ENCODE measurements at regions not wholly inside any gene's neighbourhood (a gene's known extent, or its start where the extent isn't known, plus 50 kb on each side); places are given as distances from the start of the nearest gene placed in this dataset.

- no peaks in the 10 kb centered on the region for H3K9me3 ChIP-seq (ENCODE audit: control insufficient read depth, insufficient read depth, low read length)
- in situ Hi-C loops (cut with MboI; ENCODE audit: low sequenced_read_pairs), result no loop called here
- H3K27me3 ChIP-seq (ENCODE audit: control insufficient read depth, insufficient read depth, low read length), result no peaks in the 10 kb centered on the region
- no peak overlapping the region for H3K4me2 ChIP-seq (ENCODE audit: low read depth, low read length)
- no peak overlapping the region for H4K91ac ChIP-seq (ENCODE audit: insufficient read depth, low read depth, low read length)
- no peak overlapping the region for H3K4me3 ChIP-seq (ENCODE audit: insufficient read depth, low read depth, low read length)
- ATAC-seq (ENCODE audit: low read depth) (no peak), DNase-seq (no peak)
- no peak overlapping the region for H2BK5ac ChIP-seq (ENCODE audit: low read depth, low read length, poor library complexity, severe bottlenecking)
- no peak overlapping the region for H3K23ac ChIP-seq (ENCODE audit: low read depth, low read length)
- H2AK5ac ChIP-seq (ENCODE audit: low read depth, low read length), result no peak overlapping the region
- CTCF ChIA-PET, result interaction anchor here (0.7 kb wide), 1 partner anchor 8 kb away, joined by 3 read pairs; no protein-coding TSS in a partner anchor
- no peaks in the 10 kb centered on the region for H3K9me1 ChIP-seq (ENCODE audit: insufficient read depth, low read length)
- dilution Hi-C loops (cut with HindIII; ENCODE audit: low sequenced_read_pairs, unreplicated experiment), result no loop called here
- no peak overlapping the region for H2BK120ac ChIP-seq (ENCODE audit: low read depth, low read length)
- no TSS peak for BruUV-seq (replicated peaks)
- H3K18ac ChIP-seq (ENCODE audit: low read depth, low read length), result no peak overlapping the region
- H3K14ac ChIP-seq (replicated peaks; ENCODE audit: low read depth, low read length), result no peak overlapping the region
- WGBS, 2 experiments (ENCODE audit: extremely low coverage in 2 of 2, insufficient read length in 1 of 2), result 60% methylated on average over 1 of the region's 2 CpGs; no CpG with 5 or more reads in 1 of the 2 experiments
- no peak overlapping the region for H2AK9ac ChIP-seq (replicated peaks; ENCODE audit: low read depth, low read length, poor library complexity)
- H3K4me1 ChIP-seq (ENCODE audit: control insufficient read depth, insufficient read depth, low read length), result no peaks in the 10 kb centered on the region; the same call in 1 of the 2 replicates
- H3K56ac ChIP-seq (ENCODE audit: extremely low read depth, insufficient read depth, low read length), result no peak overlapping the region
- H2BK15ac ChIP-seq (ENCODE audit: low read depth, low read length), result no peak overlapping the region
- intact Hi-C loops (cut with micrococcal nuclease), result no loop called here
- H3K4ac ChIP-seq (ENCODE audit: low read depth, low read length), result no peak overlapping the region
- no peaks in the 10 kb centered on the region for H3K79me1 ChIP-seq (ENCODE audit: low read depth in 1 of 2, low read length in 2 of 2)
- no peak for TF ChIP-seq NFE2L2 (IDR thresholded peaks at IDR 0.05; ENCODE audit: low read depth, low read length)
- no peaks in the 10 kb centered on the region for H3K36me3 ChIP-seq (ENCODE audit: control insufficient read depth, insufficient read depth, low read length)
- H4K5ac ChIP-seq (ENCODE audit: low read depth, low read length), result no peak overlapping the region
- no peak overlapping the region for H3K9ac ChIP-seq (ENCODE audit: low read depth, low read length)
- POLR2A ChIA-PET (ENCODE audit: unreplicated experiment), result no interaction called here
- no peak overlapping the region for H3K27ac ChIP-seq (ENCODE audit: insufficient read depth, low read length)
- H2BK20ac ChIP-seq (ENCODE audit: low read depth, low read length), result no peak overlapping the region
- no peak overlapping the region for H4K8ac ChIP-seq (ENCODE audit: low read depth in 2 of 2, low read length in 2 of 2)
- H2AFZ ChIP-seq (replicated peaks; ENCODE audit: low read length, poor library complexity), result no peak overlapping the region
- no peaks in the 10 kb centered on the region for H4K20me1 ChIP-seq (ENCODE audit: insufficient read depth, low read length)
Measured at GRCh38 chr14:29451941-29452340, 475.7 kb downstream of the PRKD1 start.

Measured in IMR-90 (cell line).